ENCODE measurements at regions not wholly inside any gene's neighbourhood (a gene's known extent, or its start where the extent isn't known, plus 50 kb on each side); places are given as distances from the start of the nearest gene placed in this dataset.

DNA sequence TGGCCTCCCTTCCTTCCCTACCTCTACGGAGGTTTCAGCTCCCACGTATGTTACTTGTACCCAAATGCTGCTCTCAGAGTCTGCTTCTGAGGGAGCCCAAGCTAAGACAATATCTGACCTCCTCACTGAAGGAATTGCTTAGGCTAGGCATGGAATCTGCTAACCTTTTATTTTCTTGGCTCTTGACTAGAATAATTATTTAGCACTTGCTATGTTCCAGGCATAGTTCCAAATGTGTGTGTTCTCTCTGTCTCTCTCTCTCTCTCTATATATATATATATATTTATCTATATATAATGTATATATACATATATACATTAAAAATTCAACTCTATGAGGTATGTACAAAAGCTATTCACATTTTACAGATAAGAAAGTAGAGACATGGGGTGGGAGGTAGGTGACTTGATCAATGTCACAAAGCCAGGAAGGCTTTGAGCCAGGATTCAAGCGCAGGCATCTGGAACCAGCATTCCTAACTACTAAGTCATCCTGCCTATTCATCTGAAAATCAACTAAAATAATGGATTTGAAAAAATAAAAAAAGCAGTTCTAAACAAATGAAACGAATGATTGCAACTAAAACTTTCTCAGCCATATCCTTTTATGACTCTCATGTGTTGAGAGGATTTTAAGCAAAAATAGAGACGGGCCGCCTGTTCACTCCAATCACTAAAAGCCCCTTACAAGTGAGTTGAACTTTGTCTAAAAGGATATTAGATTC lies 189.7 kb upstream of the JAG1 start:
- DNase-seq (ENCODE audit: low read depth in 3 of 3), result no peak

DNA sequence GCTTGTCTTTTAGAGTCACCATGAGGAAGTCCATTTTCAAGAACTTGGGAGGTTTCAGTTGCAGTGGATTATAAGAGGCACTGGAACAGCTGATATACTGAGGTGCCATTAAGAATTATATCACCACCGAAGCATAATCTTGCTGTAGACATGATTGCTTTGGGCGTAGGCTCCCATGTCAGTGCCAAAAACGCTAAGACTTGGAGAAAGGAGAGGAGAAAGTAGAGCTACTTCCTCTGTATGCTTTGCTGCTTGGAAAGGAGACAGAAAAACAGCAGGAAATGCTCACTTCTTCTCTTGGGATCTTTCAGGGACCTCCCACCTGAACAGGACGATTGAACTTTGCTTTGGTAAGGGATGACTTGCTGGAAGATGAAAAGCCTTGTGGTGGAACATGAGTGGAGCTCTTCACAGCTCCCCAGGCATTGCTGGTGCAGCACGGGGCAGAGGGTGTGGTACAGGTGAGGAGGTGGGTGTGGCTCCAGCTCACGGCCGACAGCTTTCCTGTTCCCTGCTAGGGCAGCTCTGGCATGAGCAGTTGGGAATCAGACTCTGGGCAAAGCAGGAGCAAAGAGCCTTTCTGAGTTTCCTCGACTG lies 190.4 kb upstream of the JAG1 start:
- DNase-seq (ENCODE audit: low read depth in 3 of 3), result no peak

DNA sequence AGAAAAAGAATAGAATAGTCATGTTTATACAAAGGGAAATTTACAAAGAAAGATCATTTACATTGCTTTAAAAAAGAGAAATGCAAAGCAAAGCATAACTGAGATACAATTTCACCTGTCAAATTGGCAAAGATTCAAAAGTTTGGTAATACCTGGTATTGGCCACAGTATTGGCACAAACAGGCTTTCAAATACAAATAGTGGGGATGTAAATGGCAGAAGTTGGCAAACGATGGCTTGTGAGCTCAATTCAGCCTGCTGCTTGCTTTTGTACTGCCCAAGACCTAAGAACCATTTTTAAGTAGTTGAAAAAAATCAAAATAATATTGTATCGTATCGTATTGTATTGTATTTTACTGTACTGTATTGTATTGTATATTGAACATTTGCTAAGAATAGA lies 194.5 kb upstream of the JAG1 start:
- DNase-seq (ENCODE audit: low read depth in 3 of 3), result no peak

DNA sequence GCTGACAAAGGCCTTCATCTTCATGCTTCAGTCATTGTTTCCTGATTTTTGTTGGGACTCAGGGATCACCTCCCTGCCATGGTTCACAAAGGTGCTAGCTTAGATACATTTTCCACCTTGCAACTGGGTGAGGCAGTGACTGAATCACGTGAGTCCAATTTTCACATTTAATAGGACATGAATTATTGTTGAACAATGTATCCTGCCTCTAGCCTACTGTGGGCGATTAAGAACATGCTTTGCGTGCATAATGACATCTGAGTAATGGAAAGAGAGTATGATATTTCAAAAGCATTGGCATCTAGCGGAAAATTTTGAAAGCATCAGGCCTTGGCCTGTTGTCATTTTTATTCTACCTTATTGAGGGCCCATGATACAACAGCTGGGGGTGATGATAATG lies 199.2 kb upstream of the JAG1 start:
- DNase-seq (ENCODE audit: low read depth in 3 of 3), result no peak

DNA sequence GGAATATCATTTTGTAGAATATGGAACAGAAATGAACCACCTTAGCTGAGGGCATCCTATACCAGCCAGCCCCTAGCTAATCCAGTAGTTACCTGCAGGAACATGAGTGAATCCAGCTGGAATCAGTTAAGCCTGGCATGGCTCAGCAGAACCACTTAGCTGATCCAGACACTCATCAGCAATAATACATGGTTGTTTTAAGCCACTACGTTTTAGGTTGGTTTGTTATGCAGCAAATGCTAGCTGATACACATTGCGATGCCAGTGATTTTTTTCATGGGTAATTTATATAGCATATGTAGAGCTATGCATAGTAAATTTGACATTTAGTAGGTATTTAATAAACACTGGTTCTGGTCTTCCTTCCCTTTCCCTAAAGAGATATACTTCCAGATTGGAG lies 201.9 kb upstream of the JAG1 start:
- DNase-seq (ENCODE audit: low read depth in 3 of 3), result no peak

DNA sequence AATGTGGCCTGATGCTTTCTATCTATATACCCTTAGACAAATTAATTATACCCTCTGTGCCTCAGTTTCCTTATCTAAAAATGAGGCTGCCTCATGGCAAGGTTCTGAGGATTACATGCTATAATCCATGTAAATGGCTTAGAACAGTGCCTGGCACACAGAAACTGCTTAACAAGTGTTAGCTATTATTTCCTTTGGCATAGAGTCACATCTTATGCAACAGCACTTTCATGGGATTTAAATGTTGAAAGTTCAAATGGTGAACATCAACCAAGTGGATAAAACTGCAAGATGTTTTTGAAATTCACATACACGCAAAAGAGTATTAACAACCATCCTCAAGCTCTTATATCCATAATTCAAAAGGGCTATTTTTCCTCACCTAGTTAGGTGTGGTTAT lies 202.8 kb upstream of the JAG1 start:
- DNase-seq (ENCODE audit: low read depth in 3 of 3), result no peak

DNA sequence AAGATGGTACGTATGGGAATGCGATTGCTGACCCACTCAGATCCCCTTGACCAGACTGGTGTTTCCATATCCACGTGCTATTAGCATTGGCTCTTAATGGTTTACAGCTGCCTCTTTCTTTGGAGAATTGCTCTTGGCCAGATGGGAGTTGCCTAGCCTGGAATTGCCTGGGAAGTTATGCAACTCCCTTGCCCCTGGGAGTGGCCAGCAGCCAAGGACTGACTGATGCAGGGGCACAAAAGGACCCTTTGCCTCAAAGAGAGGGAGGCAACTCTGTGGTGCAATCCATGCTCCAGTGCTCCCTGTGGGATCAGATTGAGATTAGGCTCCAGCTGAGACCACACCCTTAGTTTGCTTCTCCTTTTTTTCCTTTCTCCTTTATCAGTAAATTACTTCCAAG lies 203.5 kb upstream of the JAG1 start:
- DNase-seq (ENCODE audit: low read depth in 3 of 3), result no peak

DNA sequence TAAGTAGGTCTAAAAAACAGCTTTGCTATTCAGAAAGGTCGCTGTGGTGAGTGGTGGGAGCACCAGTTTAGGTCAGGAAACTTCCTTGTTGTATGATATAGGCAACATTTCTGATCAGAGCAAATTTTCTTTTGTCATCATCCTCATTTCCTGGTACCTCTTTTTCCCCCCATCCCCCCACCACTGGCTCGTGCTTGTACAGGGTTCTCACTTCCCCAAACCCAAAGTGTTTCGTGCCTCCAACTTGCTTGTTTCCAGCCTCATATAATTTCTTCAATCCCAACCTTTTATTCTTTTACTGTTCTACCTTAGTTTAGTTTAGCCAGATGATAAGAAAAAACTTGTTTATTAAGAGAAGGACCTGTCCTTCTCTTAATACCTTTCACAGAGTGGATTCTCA lies 209.4 kb upstream of the JAG1 start:
- no peak for DNase-seq (ENCODE audit: low read depth in 3 of 3)

DNA sequence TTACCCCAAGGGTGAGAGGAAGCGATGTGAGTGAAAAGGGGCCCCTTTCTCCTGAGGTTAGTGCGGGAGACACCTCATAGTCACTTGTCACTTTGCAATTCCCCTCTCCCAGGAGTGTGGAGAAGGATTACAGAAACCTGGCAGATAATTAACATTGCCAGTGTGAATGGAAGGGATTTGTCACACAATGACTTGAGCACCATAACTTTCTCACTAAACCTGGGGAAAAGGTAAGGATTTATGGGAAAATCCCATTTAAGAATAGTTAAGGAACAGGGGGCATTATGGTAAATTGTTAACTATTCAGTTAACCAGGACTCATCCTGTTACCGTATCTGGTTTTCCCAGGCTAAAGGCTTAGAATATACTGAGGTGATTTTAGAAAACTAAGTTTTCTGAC lies 219.5 kb upstream of the JAG1 start:
- no peak for DNase-seq (ENCODE audit: low read depth in 3 of 3)

DNA sequence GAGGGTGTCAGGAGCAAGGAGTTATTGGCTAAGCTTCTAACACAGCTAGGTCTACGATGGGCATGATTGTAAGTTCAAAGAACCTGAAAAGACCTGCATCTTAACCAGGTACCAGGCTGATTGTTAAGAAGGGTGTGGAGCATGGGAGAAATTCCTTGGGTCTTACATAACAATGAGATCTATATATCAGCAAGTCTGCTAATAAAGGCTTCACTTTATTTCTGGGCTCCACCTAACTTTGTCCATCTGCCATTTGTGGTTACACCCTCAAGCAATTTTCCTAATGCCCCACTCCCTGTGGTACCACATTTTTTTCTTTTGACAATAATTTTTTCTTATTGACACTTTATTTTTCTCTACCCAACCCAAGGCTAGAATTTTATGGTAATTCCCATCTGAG lies 223.5 kb upstream of the JAG1 start:
- DNase-seq (ENCODE audit: low read depth in 3 of 3), result no peak

DNA sequence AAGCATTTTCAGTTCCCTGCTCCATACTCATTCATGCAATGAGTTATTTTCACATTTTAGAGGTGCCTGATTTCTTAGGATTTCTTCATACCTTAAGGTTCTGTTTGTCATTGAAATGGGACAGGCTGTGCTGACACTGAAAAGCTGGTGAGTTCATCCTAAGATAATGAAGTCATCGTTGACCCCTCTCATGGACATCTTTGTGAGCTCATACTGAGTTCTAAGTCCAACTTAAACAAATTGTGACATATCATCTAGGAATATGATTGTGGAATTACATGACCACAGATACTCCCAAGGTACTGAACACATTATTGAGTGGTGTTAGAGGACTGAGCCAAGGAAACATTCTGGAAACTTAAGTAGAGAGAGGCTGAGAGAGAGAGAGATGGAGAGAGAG lies 224.8 kb upstream of the JAG1 start:
- DNase-seq (ENCODE audit: low read depth in 3 of 3), result no peak

DNA sequence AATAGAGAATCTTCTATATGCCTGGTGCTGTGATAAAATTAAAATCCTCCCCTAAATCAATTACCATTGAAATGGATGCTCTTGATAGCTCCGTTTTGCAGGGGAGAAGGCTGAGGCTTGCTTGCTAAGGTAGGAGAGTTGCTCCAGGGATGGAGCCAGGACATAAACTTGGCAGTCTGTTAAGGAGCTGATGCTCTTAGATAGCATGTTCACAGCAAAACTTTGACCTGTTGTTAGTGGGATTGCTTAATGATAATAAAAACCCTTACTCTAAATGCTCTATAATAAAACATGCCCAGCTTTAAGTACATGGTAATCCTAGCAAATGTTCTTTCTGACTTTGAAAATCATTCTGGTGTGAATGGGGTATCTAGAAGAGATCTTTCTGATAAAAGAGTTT lies 228.4 kb upstream of the JAG1 start:
- DNase-seq (ENCODE audit: low read depth in 3 of 3), result no peak

DNA sequence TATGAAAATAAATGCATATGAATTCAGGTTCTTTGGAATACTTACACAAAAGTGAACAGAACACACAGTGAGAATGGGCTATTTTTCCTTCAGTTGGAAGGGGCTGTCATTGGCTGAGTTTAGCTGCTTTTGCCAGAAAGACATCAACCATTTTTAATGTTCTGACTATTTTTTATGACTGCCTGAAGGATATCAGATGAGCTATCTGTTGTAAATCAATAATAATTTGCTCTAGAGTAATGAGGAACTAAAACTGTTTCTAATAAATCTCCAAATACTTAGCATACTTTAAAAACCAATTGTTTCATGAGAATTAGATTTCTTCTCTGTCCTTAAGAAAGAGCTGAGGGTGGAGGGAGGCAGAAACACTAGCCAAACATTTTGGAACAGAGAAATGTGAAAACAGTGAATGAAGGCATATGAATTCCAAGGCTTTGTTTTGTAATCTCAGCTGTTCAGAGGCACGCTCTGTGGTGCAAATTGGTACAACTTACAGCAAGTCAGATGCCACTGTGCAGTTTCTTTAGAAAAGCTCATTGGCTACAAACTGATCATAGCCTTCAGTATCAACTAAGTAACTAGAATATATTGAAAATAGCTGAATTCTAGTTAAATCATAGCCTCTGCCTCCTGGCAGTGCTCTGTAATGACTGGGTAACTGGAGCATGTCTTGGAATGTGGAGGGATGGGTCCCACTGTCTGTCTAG lies 228.9 kb upstream of the JAG1 start:
- no peak for DNase-seq (ENCODE audit: low read depth in 3 of 3)

DNA sequence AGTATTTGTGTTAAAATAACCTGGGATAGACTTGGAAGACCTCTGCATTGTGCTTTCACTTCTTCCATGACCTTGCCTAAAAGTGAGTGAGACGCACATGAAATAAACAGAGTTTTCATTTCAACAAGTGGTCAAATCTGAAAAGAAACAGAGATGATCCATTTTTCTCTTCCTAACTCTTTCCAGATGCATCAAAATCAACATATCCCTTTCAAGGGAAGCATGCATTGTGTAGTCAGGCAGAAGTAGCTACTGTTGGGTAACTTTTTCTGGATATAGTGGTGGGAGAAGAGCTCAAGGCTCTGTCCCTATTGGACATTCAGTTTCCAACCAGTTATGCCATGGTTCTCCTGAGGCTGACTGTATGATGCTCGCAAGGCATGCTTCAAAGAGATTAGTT lies 233.0 kb upstream of the JAG1 start:
- no peak for DNase-seq (ENCODE audit: low read depth in 3 of 3)

DNA sequence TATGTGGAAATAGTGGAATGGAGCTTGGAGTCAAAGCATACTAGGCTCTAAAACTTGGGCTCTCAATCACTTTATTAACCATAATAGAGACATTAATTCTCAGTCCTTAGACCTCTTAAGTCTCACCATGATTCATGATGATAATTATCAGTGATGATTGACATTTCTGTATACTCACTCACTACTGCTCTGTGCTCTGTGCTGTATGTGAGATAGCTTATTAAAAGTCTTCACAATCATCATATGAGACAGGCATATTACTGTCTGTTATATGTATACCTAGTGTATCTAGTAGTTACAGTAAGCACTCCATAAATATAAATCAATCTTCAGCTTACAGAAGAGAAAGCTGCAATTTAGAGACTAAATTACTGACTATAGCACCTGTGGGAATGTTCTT lies 236.0 kb upstream of the JAG1 start:
- no peak for DNase-seq (ENCODE audit: low read depth in 3 of 3)

DNA sequence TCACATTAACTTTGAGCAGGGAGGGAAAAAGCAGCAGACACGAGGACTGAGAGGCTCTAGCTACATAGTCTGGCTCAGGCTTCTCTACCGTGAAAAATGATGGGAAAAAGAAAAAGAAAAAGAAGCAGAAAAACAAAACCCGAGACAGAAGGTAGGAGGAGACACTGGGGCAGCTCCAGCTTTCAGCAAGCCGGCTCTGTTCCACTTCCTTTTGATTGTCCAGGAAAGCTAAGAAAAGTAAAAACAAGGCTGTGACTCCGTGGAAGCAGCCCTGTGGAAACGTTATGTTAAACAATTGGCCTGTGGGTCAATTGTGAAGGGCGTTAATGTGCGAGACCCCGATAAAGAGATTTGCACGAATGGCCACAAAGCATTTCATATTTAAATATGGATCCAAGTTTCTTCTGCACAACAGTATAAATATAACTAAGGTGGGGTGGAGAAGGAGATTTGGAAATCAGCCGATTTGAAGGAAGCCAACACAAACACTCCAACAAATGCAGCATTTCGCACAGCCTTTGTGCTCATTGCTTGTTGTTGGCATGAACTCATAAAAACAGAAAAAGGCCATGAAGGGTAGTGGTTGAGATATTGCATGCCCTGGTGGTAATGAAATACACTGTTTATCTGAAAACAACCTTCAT lies 236.9 kb upstream of the JAG1 start:
- no peak for DNase-seq (ENCODE audit: low read depth in 3 of 3)

DNA sequence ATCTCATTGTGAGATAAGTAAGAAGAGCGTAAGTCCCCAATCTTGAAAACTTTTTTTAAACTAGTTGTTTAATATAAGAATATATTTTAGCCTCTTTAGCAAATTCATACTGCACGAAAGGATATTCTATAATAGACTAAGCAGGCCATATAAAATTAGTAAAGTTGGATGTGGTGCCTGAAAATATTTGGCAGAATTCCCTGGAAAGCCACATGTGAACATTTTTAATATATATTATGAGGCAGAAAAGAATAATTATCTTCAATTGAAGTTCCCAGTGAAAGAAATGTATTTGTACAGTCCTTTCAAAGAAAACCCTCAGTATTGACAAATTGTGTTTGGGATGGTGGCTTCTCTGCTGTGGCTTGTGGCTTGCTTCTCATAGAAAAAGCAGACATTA lies 237.5 kb upstream of the JAG1 start:
- DNase-seq (ENCODE audit: low read depth in 3 of 3), result no peak

DNA sequence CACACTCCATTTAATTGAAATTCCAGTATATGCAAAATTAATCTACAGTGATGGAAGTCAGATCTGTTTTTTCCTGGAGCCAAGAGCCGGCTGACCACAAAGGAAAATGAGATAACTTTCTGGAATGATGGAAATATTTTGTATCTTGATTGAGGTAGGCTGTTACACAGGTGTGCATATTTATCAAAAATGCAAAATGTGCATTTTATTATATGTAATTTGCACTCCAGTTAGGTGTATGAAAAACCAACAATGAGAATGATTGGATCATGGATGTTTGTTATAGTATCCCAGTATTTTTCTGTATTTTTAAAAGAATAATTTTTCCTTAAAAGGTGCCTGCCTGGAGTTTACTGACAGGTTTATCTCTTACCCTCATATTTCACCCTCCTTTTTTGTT lies 242.0 kb upstream of the JAG1 start:
- no peak for DNase-seq (ENCODE audit: low read depth in 3 of 3)

DNA sequence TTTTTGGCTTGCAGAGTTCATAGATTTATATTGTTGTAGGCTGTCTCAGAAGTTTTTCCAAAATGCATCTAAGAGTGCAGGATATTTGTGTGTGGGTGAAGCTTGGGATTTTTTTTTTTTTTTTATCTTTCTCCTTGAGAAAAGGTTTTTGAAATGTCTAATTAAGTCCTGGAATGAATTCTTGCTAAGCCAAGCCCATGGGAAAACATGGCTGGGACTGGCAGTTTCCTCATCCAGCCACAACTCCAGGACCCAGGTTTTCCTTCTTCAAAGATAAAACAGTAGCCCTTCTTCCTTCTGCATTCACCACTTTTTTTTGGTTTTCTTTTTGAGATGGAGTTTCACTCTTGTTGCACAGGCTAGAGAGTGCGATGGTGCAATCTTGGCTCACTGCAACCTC lies 242.5 kb upstream of the JAG1 start:
- no peak for DNase-seq (ENCODE audit: low read depth in 3 of 3)

DNA sequence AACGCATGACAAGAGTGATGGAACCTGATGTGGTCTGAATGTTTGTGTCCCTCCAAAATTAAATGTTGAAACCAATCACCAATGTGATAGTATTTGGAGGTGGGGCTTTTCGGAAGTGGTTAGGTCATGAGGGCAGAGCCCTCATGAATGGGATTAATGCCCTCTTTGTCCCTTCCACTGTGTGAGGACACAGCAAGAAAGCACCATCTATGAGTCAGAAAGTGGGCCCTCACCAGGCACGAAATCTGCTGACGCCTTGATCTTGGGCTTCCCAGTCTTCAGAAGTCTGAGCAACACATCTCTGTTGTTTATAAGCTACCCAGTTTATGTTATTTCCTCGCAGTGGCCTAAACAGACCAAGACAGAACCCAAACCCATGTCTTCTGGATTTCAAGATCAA lies 244.0 kb upstream of the JAG1 start:
- DNase-seq (ENCODE audit: low read depth in 3 of 3), result no peak

DNA sequence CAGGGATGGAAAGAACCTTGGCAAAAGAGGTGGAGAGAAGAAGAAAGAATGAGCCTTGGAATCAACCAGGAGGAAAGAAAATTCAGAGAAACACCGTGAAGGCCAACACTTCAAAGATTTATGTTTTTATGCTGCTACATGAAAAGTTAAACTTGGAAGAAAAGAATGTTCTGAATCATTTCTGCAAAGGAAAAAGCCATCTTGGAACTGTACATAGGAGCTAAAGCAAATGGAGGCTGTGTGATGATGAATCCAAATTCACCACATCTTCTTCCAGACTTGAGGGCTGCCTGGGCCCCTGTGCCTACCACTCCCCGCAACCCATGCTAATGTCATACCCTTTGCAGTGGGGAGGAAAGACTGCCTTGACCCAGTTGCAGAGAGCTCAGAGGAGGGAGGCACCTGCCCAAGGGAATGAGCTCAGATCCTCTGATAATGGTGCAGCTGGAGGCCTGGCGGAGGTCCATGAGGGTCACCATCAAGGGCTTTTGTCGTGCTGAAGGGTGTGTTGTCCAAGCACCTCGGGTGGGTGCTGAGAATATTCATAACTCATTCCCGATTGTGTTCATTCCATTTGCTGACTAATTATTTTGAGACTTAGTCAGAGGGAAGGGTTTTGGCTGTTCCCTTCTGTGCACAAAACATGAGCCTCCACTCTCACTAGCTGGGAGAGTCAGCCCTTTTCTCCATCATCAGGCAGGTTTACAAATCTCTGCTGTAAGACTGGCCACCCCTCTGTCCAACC lies 245.8 kb upstream of the JAG1 start:
- DNase-seq (ENCODE audit: low read depth in 3 of 3), result no peak

DNA sequence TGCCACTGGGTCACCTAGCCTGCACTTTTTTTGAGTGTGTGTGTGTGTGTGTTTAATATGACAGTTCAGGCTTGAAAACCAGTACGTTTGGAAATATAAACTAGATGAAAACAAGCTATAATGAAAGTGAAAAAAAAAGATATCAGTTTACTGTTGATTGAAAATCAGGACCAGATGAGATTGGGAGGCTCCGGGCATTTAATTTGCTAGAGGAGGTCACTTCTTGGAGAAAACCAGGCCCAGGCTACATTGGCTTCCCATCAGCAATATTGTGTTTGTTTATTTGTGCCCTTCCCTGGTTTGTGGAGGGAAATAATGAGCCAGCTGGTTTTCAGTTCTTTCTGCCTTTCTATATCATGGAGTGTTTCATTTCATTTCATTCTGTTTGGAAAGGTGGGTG lies 246.6 kb upstream of the JAG1 start:
- DNase-seq (ENCODE audit: low read depth in 3 of 3), result no peak

Data from stimulated activated CD4-positive, alpha-beta T cell treated with anti-CD3 and anti-CD28 coated beads, TNF-alpha, amount 100 ng/mL, for 24 hours (primary cell).